ENCODE measurements at regions not wholly inside any gene's neighbourhood (a gene's known extent, or its start where the extent isn't known, plus 50 kb on each side); places are given as distances from the start of the nearest gene placed in this dataset.

- ATAC-seq, result peak; percentile 32
- Histone ChIP-seq H3K4me3 (no peak overlapping the region), H3K27ac (no peak overlapping the region), H3K36me3 (no peaks in the 10 kb centered on the region), H3K4me1 (no peaks in the 10 kb centered on the region), H3K9me3 (no peaks in the 10 kb centered on the region), H3K27me3 (no peaks in the 10 kb centered on the region)
- intact Hi-C loops (cut with DNase I), result no loop called here
- DNase-seq, result no peak
- no peak for TF ChIP-seq CTCF (IDR thresholded peaks at IDR 0.05)
Measured at GRCh38 chr11:42085736-42086135, 626.3 kb upstream of the LRRC4C start.

- no peak overlapping the region for H3K27ac ChIP-seq
- H3K27me3 ChIP-seq, result no peaks in the 10 kb centered on the region
- no peaks in the 10 kb centered on the region for H3K36me3 ChIP-seq
- DNase-seq (no peak), ATAC-seq (no peak)
- intact Hi-C loops (cut with DNase I), result no loop called here
- H3K9me3 ChIP-seq, result no peaks in the 10 kb centered on the region
- no peaks in the 10 kb centered on the region for H3K4me1 ChIP-seq
- no peak overlapping the region for H3K4me3 ChIP-seq
- no peak for TF ChIP-seq CTCF (IDR thresholded peaks at IDR 0.05)
Measured at GRCh38 chr11:42093541-42093940, 634.1 kb upstream of the LRRC4C start.

GRCh38 chr11:42098075-42098474 is 638.6 kb upstream of the LRRC4C start:
- DNase-seq, result no peak
- H3K4me3 ChIP-seq, result no peak overlapping the region
- ATAC-seq, result peak; percentile 74
- no peaks in the 10 kb centered on the region for H3K27me3 ChIP-seq
- H3K36me3 ChIP-seq, result no peaks in the 10 kb centered on the region
- H3K9me3 ChIP-seq, result no peaks in the 10 kb centered on the region
- H3K4me1 ChIP-seq, result no peaks in the 10 kb centered on the region
- TF ChIP-seq CTCF (IDR thresholded peaks at IDR 0.05), result no peak
- no peak overlapping the region for H3K27ac ChIP-seq
- intact Hi-C loops (cut with DNase I), result no loop called here

GRCh38 chr11:42112866-42113265 is 653.4 kb upstream of the LRRC4C start:
- Histone ChIP-seq H3K4me1 (no peaks in the 10 kb centered on the region), H3K27ac (no peak overlapping the region), H3K4me3 (no peak overlapping the region), H3K36me3 (no peaks in the 10 kb centered on the region), H3K9me3 (no peaks in the 10 kb centered on the region), H3K27me3 (no peaks in the 10 kb centered on the region)
- no peak for ATAC-seq
- DNase-seq, result no peak
- intact Hi-C loops (cut with DNase I), result no loop called here
- TF ChIP-seq CTCF (IDR thresholded peaks at IDR 0.05), result no peak

GRCh38 chr11:42114927-42115326 is 655.5 kb upstream of the LRRC4C start:
- Histone ChIP-seq H3K27me3 (no peaks in the 10 kb centered on the region), H3K4me3 (no peak overlapping the region), H3K9me3 (no peaks in the 10 kb centered on the region), H3K27ac (no peak overlapping the region), H3K4me1 (no peaks in the 10 kb centered on the region), H3K36me3 (no peaks in the 10 kb centered on the region)
- TF ChIP-seq CTCF (IDR thresholded peaks at IDR 0.05), result no peak
- intact Hi-C loops (cut with DNase I), result no loop called here
- ATAC-seq, result no peak
- DNase-seq, result no peak

GRCh38 chr11:42138454-42138853 is 679.0 kb upstream of the LRRC4C start:
- H3K27ac ChIP-seq, result no peak overlapping the region
- H3K4me1 ChIP-seq, result no peaks in the 10 kb centered on the region
- DNase-seq (no peak), ATAC-seq (no peak)
- intact Hi-C loops (cut with DNase I), result no loop called here
- no peaks in the 10 kb centered on the region for H3K36me3 ChIP-seq
- H3K9me3 ChIP-seq, result no peaks in the 10 kb centered on the region
- H3K4me3 ChIP-seq, result no peak overlapping the region
- no peaks in the 10 kb centered on the region for H3K27me3 ChIP-seq
- TF ChIP-seq CTCF (IDR thresholded peaks at IDR 0.05), result no peak

All from upper lobe of right lung (tissue), 1 donor.